Right cardiac atrium (tissue), 5 donors: ENCODE measurements at regions not wholly inside any gene's neighbourhood (a gene's known extent, or its start where the extent isn't known, plus 50 kb on each side); places are given as distances from the start of the nearest gene placed in this dataset.
"Not testable (repeated sequence)": the region's sequence is repeated elsewhere in the genome, so short reads cannot be mapped to it uniquely, and the experiment has no call there.

Experiments
- ATAC-seq, 2 donors: fragments of 200-7000 bp; cut with Tn5 transposase; one replicate each; pipeline versions ENCODE4 v1.8.0 to v1.9.1; 2020; ENCODE audit warnings: moderate library complexity in 2 of 2, mild to moderate bottlenecking in 1 of 2
- DNase-seq, 3 donors: peaks; one replicate each; pipeline ENCODE4 v3.0.0-alpha.2; 2020
- H3K27ac ChIP-seq: one replicate; pipeline ENCODE4 v1.5.1; 2013; ENCODE audit warnings: mild to moderate bottlenecking, low read length, control low read depth, moderate library complexity
- H3K27me3 ChIP-seq: one replicate; pipeline ENCODE4 v1.6.1; 2013; ENCODE audit not compliant: control insufficient read depth, insufficient read depth
- H3K4me1 ChIP-seq: one replicate; pipeline ENCODE4 v1.6.1; 2013; ENCODE audit warnings: low read length; ENCODE audit not compliant: control insufficient read depth, insufficient read depth
- H3K4me3 ChIP-seq: one replicate; pipeline ENCODE4 v1.5.1; 2013; ENCODE audit warnings: low read length, control low read depth
- H3K9me3 ChIP-seq: one replicate; pipeline ENCODE4 v1.6.1; 2013; ENCODE audit warnings: low read length; ENCODE audit not compliant: control insufficient read depth
- WGBS: extraction: QIAGEN DNeasy Blood & Tissue Kit; methylation state at CpG from one replicate; pipeline ENCODE4 v1.1.7; 2013; 5-methylcytosine and 5-hydroxymethylcytosine counted together
- intact Hi-C, 4 donors: fragments of 100-400 bp; cut with DNase I; formaldehyde crosslinking; loops; one replicate each; pipeline versions ENCODE4 v1.11.0 to v1.14.0; 2022 to 2023
- donor health status: healthy with polysubstance abuse.
- donor health status: DM: no; HTN: yes; CAD: no.
- donor health status: DM: no; HTN: no; CAD: no.
- donor health status: DM: no; HTN: yes; CAD: no; lungs with severe emphysema.
- donor health status: DM: yes; HTN: yes; CAD: no.

- Histone ChIP-seq H3K9me3 (no peaks in the 10 kb centered on the region), H3K27me3 (no peaks in the 10 kb centered on the region), H3K27ac (no peak overlapping the region), H3K4me1 (no peaks in the 10 kb centered on the region), H3K4me3 (no peak overlapping the region)
- DNase-seq (no peak), ATAC-seq (peak in 1 of 2 donors; percentile 18)
- intact Hi-C loops, result no loop called here
- WGBS, result 71% methylated on average over 4 of the region's 4 CpGs
These were observed 1206.5 kb upstream of the FLRT2 start for GRCh38 chr14:84323450-84323849.

- DNase-seq (no peak), ATAC-seq (peak in 1 of 2 donors; percentile 82)
- WGBS, result 41% methylated on average over 4 of the region's 4 CpGs
- no peak overlapping the region for H3K27ac ChIP-seq
- no peaks in the 10 kb centered on the region for H3K27me3 ChIP-seq
- intact Hi-C loops, result no loop called here
- no peaks in the 10 kb centered on the region for H3K9me3 ChIP-seq
- no peak overlapping the region for H3K4me3 ChIP-seq
- H3K4me1 ChIP-seq, result no peaks in the 10 kb centered on the region
These were observed 1206.0 kb upstream of the FLRT2 start for GRCh38 chr14:84323978-84324377.

GRCh38 chr14:84336433-84336832, 1193.5 kb upstream of the FLRT2 start:
- Histone ChIP-seq H3K9me3 (no peaks in the 10 kb centered on the region), H3K4me1 (no peaks in the 10 kb centered on the region), H3K27me3 (no peaks in the 10 kb centered on the region), H3K27ac (no peak overlapping the region), H3K4me3 (no peak overlapping the region)
- DNase-seq, result no peak
- ATAC-seq, result no peak
- intact Hi-C loops, result no loop called here

- H3K27me3 ChIP-seq, result no peaks in the 10 kb centered on the region
- DNase-seq (no peak), ATAC-seq (no peak)
- H3K4me1 ChIP-seq, result no peaks in the 10 kb centered on the region
- WGBS, result 45% methylated on average over 1 of the region's 1 CpG
- intact Hi-C loops, result no loop called here
- H3K27ac ChIP-seq, result no peak overlapping the region
- H3K4me3 ChIP-seq, result no peak overlapping the region
- no peaks in the 10 kb centered on the region for H3K9me3 ChIP-seq
These were observed 1189.0 kb upstream of the FLRT2 start for GRCh38 chr14:84340938-84341337.

- H3K4me1 ChIP-seq, DNase-seq, H3K4me3 ChIP-seq, ATAC-seq, intact Hi-C loops, H3K9me3 ChIP-seq, H3K27ac ChIP-seq, H3K27me3 ChIP-seq: not testable (repeated sequence)
- whole genome bisulfite sequencing, result 98% methylated on average over 3 of the region's 3 CpGs
These were observed 1188.1 kb upstream of the FLRT2 start for GRCh38 chr14:84341867-84342266.

- Histone ChIP-seq H3K4me1 (no peaks in the 10 kb centered on the region), H3K9me3 (no peaks in the 10 kb centered on the region), H3K27ac (no peak overlapping the region), H3K4me3 (no peak overlapping the region), H3K27me3 (no peaks in the 10 kb centered on the region)
- intact Hi-C loops, result no loop called here
- ATAC-seq (no peak), DNase-seq (no peak)
- 55% methylated on average over 3 of the region's 3 CpGs for WGBS
These were observed 1186.3 kb upstream of the FLRT2 start for GRCh38 chr14:84343656-84344055.

GRCh38 chr14:84351646-84352045, 1178.3 kb upstream of the FLRT2 start:
- no peak for ATAC-seq
- intact Hi-C loops, result no loop called here
- no peak overlapping the region for H3K27ac ChIP-seq

GRCh38 chr14:84361476-84361875, 1168.5 kb upstream of the FLRT2 start:
- Histone ChIP-seq H3K4me3 (no peak overlapping the region), H3K9me3 (no peaks in the 10 kb centered on the region), H3K27ac (no peak overlapping the region), H3K4me1 (no peaks in the 10 kb centered on the region), H3K27me3 (no peaks in the 10 kb centered on the region)
- no peak for DNase-seq
- ATAC-seq, result peak in 1 of 2 donors; percentile 26
- 58% methylated on average over 2 of the region's 2 CpGs for WGBS
- intact Hi-C loops, result no loop called here

More at GRCh38 chr14:84351646-84352045, 1178.3 kb upstream of the FLRT2 start:
- Histone ChIP-seq H3K27me3 (no peaks in the 10 kb centered on the region), H3K4me3 (no peak overlapping the region), H3K4me1 (no peaks in the 10 kb centered on the region), H3K9me3 (no peaks in the 10 kb centered on the region)
- DNase-seq, result no peak

- ATAC-seq (no peak), DNase-seq (no peak)
- no peaks in the 10 kb centered on the region for H3K27me3 ChIP-seq
- no peaks in the 10 kb centered on the region for H3K9me3 ChIP-seq
- intact Hi-C loops, result no loop called here
- no peaks in the 10 kb centered on the region for H3K4me1 ChIP-seq
- H3K27ac ChIP-seq, result no peak overlapping the region
- no peak overlapping the region for H3K4me3 ChIP-seq
These were observed 1154.7 kb upstream of the FLRT2 start for GRCh38 chr14:84375235-84375634.

- Histone ChIP-seq H3K27ac (no peak overlapping the region), H3K27me3 (no peaks in the 10 kb centered on the region), H3K4me3 (no peak overlapping the region), H3K9me3 (no peaks in the 10 kb centered on the region), H3K4me1 (no peaks in the 10 kb centered on the region)
- DNase-seq, result no peak
- ATAC-seq, result no peak
- 83% methylated on average over 3 of the region's 3 CpGs for WGBS
- intact Hi-C loops, result no loop called here
These were observed 1139.9 kb upstream of the FLRT2 start for GRCh38 chr14:84390010-84390409.

GRCh38 chr14:84397631-84398030, 1132.3 kb upstream of the FLRT2 start:
- no peak overlapping the region for H3K27ac ChIP-seq
- intact Hi-C loops, result no loop called here
- no peak for ATAC-seq
- no peak for DNase-seq
- 88% methylated on average over 3 of the region's 3 CpGs for WGBS
- no peaks in the 10 kb centered on the region for H3K4me1 ChIP-seq
- H3K9me3 ChIP-seq, result no peaks in the 10 kb centered on the region
- H3K27me3 ChIP-seq, result no peaks in the 10 kb centered on the region
- no peak overlapping the region for H3K4me3 ChIP-seq

- 96% methylated on average over 62 of the region's 62 CpGs for WGBS
- no peak for ATAC-seq
- no peak overlapping the region for H3K27ac ChIP-seq
- H3K4me1 ChIP-seq, result no peaks in the 10 kb centered on the region
- H3K4me3 ChIP-seq, result no peak overlapping the region
- no peaks in the 10 kb centered on the region for H3K9me3 ChIP-seq
- no peak for DNase-seq
- intact Hi-C loops, result no loop called here
- H3K27me3 ChIP-seq, result no peaks in the 10 kb centered on the region
These were observed 1130.5 kb upstream of the FLRT2 start for GRCh38 chr14:84399296-84399910.
